NB4 (cell line): ENCODE measurements at regions not wholly inside any gene's neighbourhood (a gene's known extent, or its start where the extent isn't known, plus 50 kb on each side); places are given as distances from the start of the nearest gene placed in this dataset.

Source experiments
- DNase-seq: peaks from one replicate; pipeline ENCODE4 v3.0.0; 2010; ENCODE audit warnings: low read depth
- H3K4me3 ChIP-seq: one replicate; pipeline ENCODE4 v1.5.1; 2011; ENCODE audit warnings: mild to moderate bottlenecking, low read depth, low read length, moderate library complexity
- CTCF ChIP-seq: IDR thresholded peaks from one replicate; pipeline ENCODE4 v1.5.1; 2012; ENCODE audit warnings: low read depth, low read length
- MAX ChIP-seq: IDR thresholded peaks from 2 replicates; pipeline ENCODE4 v1.6.1; 2011; ENCODE audit warnings: low read depth, low read length
- MYC ChIP-seq: IDR thresholded peaks from 2 replicates; pipeline ENCODE4 v1.6.1; 2011; ENCODE audit warnings: low read depth, low read length
- POLR2A ChIP-seq: IDR thresholded peaks from 2 replicates; pipeline ENCODE4 v1.6.1; 2011; ENCODE audit warnings: mild to moderate bottlenecking; ENCODE audit not compliant: insufficient read length; ENCODE audit errors: extremely low read depth

GRCh38 chr2:103660519-103660918, 898.7 kb downstream of the TMEM182 start:
- TF ChIP-seq CTCF (no peak), MYC (no peak), POLR2A (no peak), MAX (no peak)
- no peak for DNase-seq
- H3K4me3 ChIP-seq: no peak overlapping the region

- no peak for TF ChIP-seq MYC
- no peak for TF ChIP-seq MAX
- no peak for TF ChIP-seq CTCF
- TF ChIP-seq POLR2A: no peak
- no peak for DNase-seq
- no peak overlapping the region for H3K4me3 ChIP-seq
Measured at GRCh38 chr2:103660947-103661346, 899.1 kb downstream of the TMEM182 start.

- TF ChIP-seq MYC (no peak), POLR2A (no peak), MAX (no peak), CTCF (no peak)
- DNase-seq: no peak
- H3K4me3 ChIP-seq: no peak overlapping the region
Measured at GRCh38 chr2:103664690-103665089, 902.9 kb downstream of the TMEM182 start.

GRCh38 chr2:103667335-103667884, 905.6 kb downstream of the TMEM182 start:
- TF ChIP-seq CTCF: no peak
- TF ChIP-seq MAX: no peak
- no peak for TF ChIP-seq MYC
- TF ChIP-seq POLR2A: no peak
- DNase-seq: no peak
- H3K4me3 ChIP-seq: no peak overlapping the region

GRCh38 chr2:103669531-103669930, 907.7 kb downstream of the TMEM182 start:
- H3K4me3 ChIP-seq: no peak overlapping the region
- DNase-seq: no peak
- no peak for TF ChIP-seq CTCF
- TF ChIP-seq MYC: no peak
- TF ChIP-seq POLR2A: no peak
- no peak for TF ChIP-seq MAX
